ENCODE measurements at regions not wholly inside any gene's neighbourhood (a gene's known extent, or its start where the extent isn't known, plus 50 kb on each side); places are given as distances from the start of the nearest gene placed in this dataset.

DNA sequence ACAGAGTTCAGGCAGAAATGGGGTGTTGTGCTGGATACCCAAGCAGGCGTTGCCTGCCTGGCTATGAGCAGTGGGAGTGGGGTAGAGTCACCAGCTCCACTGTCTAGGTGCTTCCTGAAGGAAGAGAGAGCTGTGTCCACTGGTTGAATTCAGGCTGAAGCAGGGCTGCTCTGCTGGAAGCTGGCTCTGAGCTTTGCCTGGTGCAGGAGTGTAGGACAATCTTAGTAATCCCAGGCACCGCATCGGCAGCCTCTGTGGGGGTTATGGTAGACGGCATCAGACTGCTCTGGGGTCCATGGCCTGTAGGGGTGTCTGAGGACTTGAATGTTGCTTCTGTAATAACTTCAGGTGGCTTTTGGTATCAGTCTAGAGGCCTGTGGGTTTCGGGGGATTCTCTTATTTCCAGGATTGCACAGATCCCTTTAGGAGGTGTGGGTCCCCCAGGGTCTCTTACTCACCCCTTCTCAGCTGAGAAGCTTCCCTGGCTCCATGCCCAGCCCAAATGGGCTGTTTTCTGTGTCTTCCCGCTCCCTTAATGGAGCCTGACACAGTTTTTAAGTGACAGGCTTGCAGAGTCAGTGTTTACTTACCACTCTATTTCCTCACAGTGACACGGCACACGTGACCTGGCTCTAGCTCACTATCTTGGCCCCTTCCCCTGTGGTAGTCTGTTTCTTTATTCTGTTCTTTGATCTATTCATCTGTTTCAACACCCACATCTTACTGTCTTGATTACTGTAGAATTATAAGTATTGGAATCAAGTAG lies 644.3 kb downstream of the CBLN2 start:
- DNase-seq (ENCODE audit: low spot score), result no peak

DNA sequence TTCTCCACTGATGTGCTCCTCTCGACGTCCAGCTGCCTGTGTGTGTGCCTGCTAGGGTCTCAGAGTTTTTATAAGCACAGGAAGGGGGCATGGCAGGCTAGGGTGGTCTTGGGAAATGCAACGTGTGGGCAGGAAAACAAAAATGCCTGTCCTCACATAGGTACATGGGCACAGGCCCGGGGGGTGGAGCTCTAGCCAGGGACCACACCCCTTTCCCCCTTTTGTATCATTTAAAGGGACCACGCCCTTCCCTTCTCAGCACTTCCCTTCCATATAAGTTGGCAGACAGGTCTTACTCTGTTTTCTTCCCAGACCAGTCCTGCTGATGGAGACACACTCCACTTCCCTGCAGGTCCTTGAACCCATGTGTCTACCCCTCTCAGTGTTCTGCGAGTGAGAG lies 645.0 kb downstream of the CBLN2 start:
- DNase-seq (ENCODE audit: low spot score), result no peak

- DNase-seq (ENCODE audit: low spot score), result no peak
Measured at GRCh38 chr18:71887509-71887908, 656.6 kb downstream of the CBLN2 start.

DNA sequence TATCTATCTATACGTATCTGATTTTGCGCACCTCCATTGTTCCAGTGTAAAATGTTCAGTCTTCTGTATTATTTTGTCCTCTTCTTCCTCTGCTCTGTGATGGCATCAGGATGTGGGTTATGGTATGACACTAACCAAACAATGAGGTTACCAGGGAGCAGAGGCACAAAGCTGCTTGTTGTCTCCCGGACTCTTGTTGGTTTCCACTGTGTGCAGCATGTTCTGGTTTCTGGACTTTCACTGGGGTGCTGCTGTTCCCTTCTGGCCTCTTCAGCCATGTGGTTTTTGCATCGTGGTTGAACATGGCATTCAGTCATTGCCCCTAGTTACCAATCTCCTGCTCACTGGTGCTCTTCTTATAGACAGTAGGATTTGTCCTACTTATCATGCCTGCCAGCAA lies 665.9 kb downstream of the CBLN2 start:
- DNase-seq (ENCODE audit: low spot score), result no peak

GRCh38 chr18:71873695-71874094 lies 670.4 kb downstream of the CBLN2 start:
- DNase-seq (ENCODE audit: low spot score), result no peak

- no peak for DNase-seq (ENCODE audit: low spot score)
Measured at GRCh38 chr18:71865888-71866287, 678.3 kb downstream of the CBLN2 start.

GRCh38 chr18:71850602-71851001 lies 693.5 kb downstream of the CBLN2 start:
- no peak for DNase-seq (ENCODE audit: low spot score)

- DNase-seq (ENCODE audit: low spot score), result no peak
Measured at GRCh38 chr18:71849407-71849806, 694.7 kb downstream of the CBLN2 start.

GRCh38 chr18:71846716-71847115 lies 697.4 kb downstream of the CBLN2 start:
- DNase-seq (ENCODE audit: low spot score), result no peak

DNA sequence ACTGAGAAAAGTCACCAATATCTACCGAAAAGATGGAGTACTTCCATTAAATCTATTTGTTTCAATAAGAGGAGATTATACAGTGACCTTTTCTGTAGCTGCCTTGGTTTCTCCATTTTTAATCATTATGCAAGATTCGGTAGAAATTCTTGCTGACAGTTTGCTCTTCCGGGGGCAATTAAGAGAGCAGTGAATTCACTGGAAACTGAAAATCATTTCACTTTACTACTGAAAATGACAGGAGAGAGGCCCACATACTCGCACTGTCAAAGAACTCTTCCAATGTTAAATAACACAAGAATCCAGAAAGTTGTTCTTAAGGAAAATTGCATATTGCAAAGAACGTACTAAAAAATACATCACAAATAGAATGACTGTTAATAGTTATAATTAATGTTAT lies 699.3 kb downstream of the CBLN2 start:
- no peak for DNase-seq (ENCODE audit: low spot score)

DNA sequence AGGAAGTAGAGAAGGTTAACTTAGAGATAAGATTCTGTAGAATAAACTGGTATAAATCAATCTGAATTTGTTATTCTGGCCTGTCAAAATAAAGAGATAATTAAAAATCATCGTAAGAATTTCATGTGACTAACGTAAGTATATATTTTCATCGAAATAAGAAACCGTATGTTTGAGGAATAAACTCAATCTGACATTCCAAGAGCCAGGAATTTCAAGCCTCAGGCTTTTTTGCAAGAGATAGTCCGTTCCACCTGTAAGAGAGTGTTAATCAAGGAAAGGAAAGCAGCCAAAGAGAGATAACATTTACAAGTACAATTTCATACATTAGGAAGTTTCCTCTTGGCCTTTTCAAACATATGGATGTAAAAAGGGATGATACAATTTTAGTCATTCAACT lies 701.5 kb downstream of the CBLN2 start:
- DNase-seq (ENCODE audit: low spot score), result no peak

DNA sequence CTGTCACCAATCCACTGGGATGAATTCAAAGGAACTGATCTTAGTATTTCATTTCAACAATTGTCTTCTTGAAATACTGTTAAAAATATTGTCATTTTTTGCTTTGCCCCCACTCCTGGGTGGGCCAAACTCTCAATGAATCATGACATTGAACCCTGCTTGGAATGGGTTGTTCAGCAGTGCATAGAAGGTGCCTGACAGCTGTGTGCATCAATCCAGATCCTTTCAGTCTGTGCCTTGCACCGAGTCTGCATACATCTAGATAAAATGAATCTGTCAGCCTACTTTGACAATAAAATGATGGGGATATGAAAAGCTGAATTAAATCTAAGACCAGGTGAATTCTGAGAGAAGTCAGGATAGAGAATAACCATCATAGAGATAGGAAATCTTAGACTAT lies 706.6 kb downstream of the CBLN2 start:
- no peak for DNase-seq (ENCODE audit: low spot score)

- no peak for DNase-seq (ENCODE audit: low spot score)
Measured at GRCh38 chr18:71832946-71833617, 711.1 kb downstream of the CBLN2 start.

DNA sequence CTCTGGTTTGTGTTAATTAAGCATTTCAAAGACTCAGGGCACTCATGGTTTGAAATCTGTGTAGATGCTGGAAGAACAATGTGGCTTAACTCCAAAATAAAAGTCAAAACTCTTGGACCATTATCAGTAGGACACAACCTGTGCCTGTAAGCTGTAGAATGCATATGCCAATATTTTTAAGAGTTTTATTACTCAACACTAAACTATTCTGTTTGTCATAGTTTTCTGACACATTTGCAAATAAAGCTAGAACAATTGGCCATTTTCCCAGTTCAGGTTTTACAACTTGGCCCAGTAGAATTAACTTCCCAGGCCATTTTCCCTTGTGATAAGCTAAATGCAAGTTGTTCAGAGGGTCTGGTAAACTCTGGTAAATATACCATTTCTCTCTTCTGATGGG lies 713.1 kb downstream of the CBLN2 start:
- no peak for DNase-seq (ENCODE audit: low spot score)

GRCh38 chr18:71827301-71827700 lies 716.8 kb downstream of the CBLN2 start:
- no peak for DNase-seq (ENCODE audit: low spot score)

DNA sequence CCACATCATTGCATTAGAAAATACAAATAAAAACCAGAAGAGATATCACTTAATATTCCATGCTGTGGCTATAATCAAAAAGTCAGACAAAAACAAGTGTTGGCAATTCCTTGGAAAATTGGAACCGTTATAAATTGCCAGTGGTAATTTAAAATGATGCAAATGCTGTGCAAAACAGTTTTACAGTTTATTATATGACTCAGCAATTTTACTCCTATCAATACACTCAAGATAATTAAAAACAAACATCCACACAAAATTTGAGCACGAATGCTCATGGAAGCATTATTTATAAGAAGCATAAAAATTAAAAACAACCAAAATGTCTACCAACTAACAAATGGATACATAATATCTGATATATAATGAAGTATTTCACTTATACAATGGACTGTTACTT lies 728.8 kb downstream of the CBLN2 start:
- no peak for DNase-seq (ENCODE audit: low spot score)

DNA sequence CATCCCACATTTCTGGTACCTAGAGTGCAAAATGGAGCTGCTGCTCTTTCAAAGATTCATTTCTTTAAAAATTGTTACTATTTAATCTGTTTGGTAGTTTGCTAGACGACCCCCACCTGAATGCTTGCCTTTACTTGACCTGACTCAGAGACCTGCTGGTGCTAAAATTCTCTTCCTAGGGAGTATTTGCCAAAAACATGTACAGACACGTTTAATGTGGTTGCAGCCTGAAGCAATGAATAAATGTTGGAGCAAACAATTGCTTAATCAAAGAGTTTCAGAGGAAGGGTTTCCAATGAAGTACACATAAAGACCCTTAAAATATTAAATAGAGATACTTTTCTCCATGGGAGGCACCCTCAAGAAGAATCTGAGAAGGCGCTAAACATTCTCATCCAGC lies 734.4 kb downstream of the CBLN2 start:
- no peak for DNase-seq (ENCODE audit: low spot score)

- DNase-seq (ENCODE audit: low spot score), result no peak
Measured at GRCh38 chr18:71808616-71809015, 735.5 kb downstream of the CBLN2 start.

- DNase-seq (ENCODE audit: low spot score), result no peak
Measured at GRCh38 chr18:71807586-71807985, 736.6 kb downstream of the CBLN2 start.

- DNase-seq (ENCODE audit: low spot score), result no peak
Measured at GRCh38 chr18:71798986-71799673, 745.0 kb downstream of the CBLN2 start.

DNA sequence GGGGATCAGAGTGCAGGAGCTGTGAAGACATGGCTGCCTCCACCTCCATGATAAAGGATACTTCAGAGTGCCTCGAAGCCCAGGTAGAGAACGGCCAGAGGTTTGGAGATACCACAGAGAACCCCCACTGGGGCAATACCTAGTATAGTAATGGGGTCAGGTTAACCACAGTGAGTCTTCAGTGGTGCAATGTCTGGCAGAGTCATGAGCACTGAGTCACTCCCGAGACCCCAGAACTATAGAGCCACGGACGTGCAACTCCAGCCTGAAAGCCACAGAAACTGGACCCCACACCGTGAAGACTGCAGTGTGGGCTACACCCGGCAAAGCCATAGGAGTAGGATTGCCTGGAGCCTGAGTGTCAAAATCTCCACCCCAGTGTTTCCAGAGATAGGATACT lies 746.6 kb downstream of the CBLN2 start:
- no peak for DNase-seq (ENCODE audit: low spot score)

- DNase-seq (ENCODE audit: low spot score), result no peak
Measured at GRCh38 chr18:71784777-71785176, 759.4 kb downstream of the CBLN2 start.

DNA sequence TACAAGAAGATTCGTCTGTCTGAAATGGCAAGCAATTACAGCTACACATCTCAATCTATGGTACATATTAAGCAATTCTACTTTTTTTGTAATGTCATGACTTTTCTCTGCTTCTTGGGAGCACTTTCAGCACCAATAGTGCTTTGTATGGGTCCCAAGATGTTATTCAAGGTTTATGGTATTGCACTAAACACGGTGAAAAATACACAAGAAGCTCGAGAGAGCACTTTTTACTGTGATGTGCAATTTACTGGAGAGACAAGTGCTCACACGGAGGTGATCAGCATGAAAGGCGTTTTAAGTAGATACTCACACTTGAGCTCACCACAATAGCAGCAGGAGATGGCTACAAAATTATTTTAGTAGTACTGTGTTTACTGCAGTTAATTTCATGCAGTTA lies 783.6 kb downstream of the CBLN2 start:
- no peak for DNase-seq (ENCODE audit: low spot score)

Measured in CD4-positive, alpha-beta T cell treated with Interleukin-2 at 100 ng/mL for 4 hours (primary cell).